ENCODE measurements at regions not wholly inside any gene's neighbourhood (a gene's known extent, or its start where the extent isn't known, plus 50 kb on each side); places are given as distances from the start of the nearest gene placed in this dataset.

- Histone ChIP-seq H3K27ac (no peak overlapping the region), H3K36me3 (no peaks in the 10 kb centered on the region), H3K9me3 (no peaks in the 10 kb centered on the region), H3K27me3 (peaks cover 0 to 4% (median 0%) of the 10 kb centered on the region in 4 donors), H3K4me1 (no peaks in the 10 kb centered on the region), H3K4me3 (no peak overlapping the region)
- TF ChIP-seq POLR2A (IDR thresholded peaks at IDR 0.05) (no peak), CTCF (IDR thresholded peaks at IDR 0.05) (no peak)
- intact Hi-C loops (cut with DNase I) = loop anchor here (10.0 kb wide), 1 partner anchor 120 kb away; the partner anchor contains the start of gene CCBE1
- WGBS, 2 donors = 64 to 66% methylated on average over 7 of the region's 7 CpGs
- DNase-seq = no peak
These were observed 84.9 kb upstream of the PMAIP1 start for GRCh38 chr18:59814891-59815290.

- Histone ChIP-seq H3K27ac (no peak overlapping the region), H3K4me3 (no peak overlapping the region), H3K27me3 (peaks cover 0 to 4% (median 0%) of the 10 kb centered on the region in 4 donors), H3K36me3 (no peaks in the 10 kb centered on the region), H3K9me3 (no peaks in the 10 kb centered on the region), H3K4me1 (no peaks in the 10 kb centered on the region)
- intact Hi-C loops (cut with DNase I) = loop anchor here (10.0 kb wide), 1 partner anchor 119 kb away; the partner anchor contains the start of gene CCBE1
- DNase-seq = no peak
- TF ChIP-seq CTCF (IDR thresholded peaks at IDR 0.05) (no peak), POLR2A (IDR thresholded peaks at IDR 0.05) (no peak)
- WGBS, 2 donors = 7% methylated on average over 1 of the region's 1 CpG
These were observed 85.9 kb upstream of the PMAIP1 start for GRCh38 chr18:59813942-59814341.

DNA sequence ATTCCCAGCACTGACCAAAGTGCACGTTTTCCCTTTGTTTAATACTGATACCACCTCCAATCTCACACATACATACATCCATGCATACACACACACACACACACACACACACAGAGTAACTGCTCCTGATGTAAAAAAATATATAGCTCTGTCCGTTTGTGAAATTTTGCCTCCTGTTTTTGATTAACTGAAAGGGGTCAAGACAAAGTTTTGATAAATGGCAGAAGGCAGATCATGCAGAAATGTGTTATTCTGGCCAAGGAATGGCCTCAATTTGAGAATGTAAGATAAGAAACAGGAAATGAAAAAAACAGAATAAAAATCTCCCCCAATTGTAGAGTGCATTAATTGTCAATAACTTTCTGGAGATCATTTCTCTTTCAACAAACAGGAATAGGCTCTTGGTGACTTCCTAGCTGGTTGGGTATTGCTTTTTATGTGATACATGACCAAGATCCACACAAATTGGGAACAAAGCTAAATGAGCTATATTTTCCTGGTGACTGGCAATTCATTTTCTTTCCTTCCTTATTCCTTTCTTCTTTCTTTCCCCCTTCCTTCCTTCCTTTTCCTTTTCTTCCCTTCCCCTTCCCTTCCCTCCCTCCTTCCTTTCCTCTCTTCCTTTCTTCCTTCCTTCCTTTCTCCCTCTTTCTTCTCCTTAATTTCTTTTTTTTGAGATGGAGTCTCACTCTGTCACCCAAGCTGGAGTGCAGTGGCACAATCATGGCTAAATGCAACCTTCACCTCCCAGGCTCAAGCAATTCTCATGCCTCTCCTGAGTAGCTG, 88.9 kb upstream of the PMAIP1 start:
- peaks cover 0 to 4% (median 0%) of the 10 kb centered on the region in 4 donors for H3K27me3 ChIP-seq
- no peak for DNase-seq
- H3K27ac ChIP-seq = no peak overlapping the region
- no peaks in the 10 kb centered on the region for H3K9me3 ChIP-seq
- intact Hi-C loops (cut with DNase I) = loop anchor here (10.0 kb wide), 1 partner anchor 116 kb away; the partner anchor contains the start of gene CCBE1
- H3K4me1 ChIP-seq = no peaks in the 10 kb centered on the region
- 34 to 36% methylated on average over 2 of the region's 2 CpGs for WGBS, 2 donors
- H3K4me3 ChIP-seq = no peak overlapping the region
- TF ChIP-seq POLR2A (IDR thresholded peaks at IDR 0.05) (no peak), CTCF (IDR thresholded peaks at IDR 0.05) (no peak)
- no peaks in the 10 kb centered on the region for H3K36me3 ChIP-seq

GRCh38 chr18:59810183-59810582, 89.6 kb upstream of the PMAIP1 start:
- H3K9me3 ChIP-seq = no peaks in the 10 kb centered on the region
- no peak overlapping the region for H3K27ac ChIP-seq
- H3K27me3 ChIP-seq = peaks cover 0 to 4% (median 0%) of the 10 kb centered on the region in 4 donors
- 67 to 72% methylated on average over 6 of the region's 6 CpGs for WGBS, 2 donors
- H3K4me1 ChIP-seq = no peaks in the 10 kb centered on the region
- no peak for DNase-seq
- H3K4me3 ChIP-seq = no peak overlapping the region
- TF ChIP-seq CTCF (IDR thresholded peaks at IDR 0.05) (no peak), POLR2A (IDR thresholded peaks at IDR 0.05) (no peak)
- H3K36me3 ChIP-seq = no peaks in the 10 kb centered on the region
- intact Hi-C loops (cut with DNase I) = loop anchor here (10.0 kb wide), 1 partner anchor 115 kb away; the partner anchor contains the start of gene CCBE1

DNA sequence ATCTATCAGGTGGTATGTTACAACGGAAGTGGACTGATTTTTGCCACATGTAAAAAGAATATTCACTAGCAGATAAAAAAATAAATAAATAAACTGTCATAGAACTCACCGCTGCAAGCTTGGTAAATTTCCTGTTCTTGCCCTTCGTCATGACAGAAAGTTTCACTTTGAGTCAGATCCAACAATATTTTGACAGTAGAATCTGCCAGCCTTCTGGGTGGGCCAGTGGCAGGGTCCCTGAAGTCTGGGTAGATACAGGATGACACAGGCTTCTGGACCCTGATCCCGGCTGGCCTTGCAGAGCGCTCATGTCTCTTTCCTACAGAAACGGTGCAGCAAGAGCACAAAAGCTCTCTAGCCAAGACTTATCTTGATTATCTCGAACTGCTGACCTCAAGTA, 97.8 kb upstream of the PMAIP1 start:
- no peak for TF ChIP-seq POLR2A (IDR thresholded peaks at IDR 0.05)
- no peak overlapping the region for H3K27ac ChIP-seq
- H3K4me3 ChIP-seq = no peak overlapping the region
- DNase-seq = no peak
- WGBS, 2 donors = 56 to 67% methylated on average over 7 of the region's 7 CpGs
- H3K27me3 ChIP-seq = no peaks in the 10 kb centered on the region
- no peaks in the 10 kb centered on the region for H3K4me1 ChIP-seq
- H3K36me3 ChIP-seq = no peaks in the 10 kb centered on the region
- intact Hi-C loops (cut with DNase I) = no loop called here
- no peaks in the 10 kb centered on the region for H3K9me3 ChIP-seq
